WTC11 (cell line): ENCODE measurements at regions not wholly inside any gene's neighbourhood (a gene's known extent, or its start where the extent isn't known, plus 50 kb on each side); places are given as distances from the start of the nearest gene placed in this dataset.

Source experiments
- ATAC-seq: fragments of 200-7000 bp; cut with Tn5 transposase; 2 replicates; pipeline ENCODE4 v1.10.0; 2021; ENCODE audit warnings: mild to moderate bottlenecking, moderate library complexity
- CTCF ChIA-PET: fragments of 300-600 bp; sonication (Branson Sonifier 250); formaldehyde crosslinking; loops from one replicate; lab custom pipeline; 2021; ENCODE audit warnings: antibody characterized with exemption; lab: Charles Lee
- POLR2A ChIA-PET: fragments of 350-600 bp; sonication (Branson Sonifier 250); formaldehyde crosslinking; loops from one replicate; lab custom pipeline; 2021; ENCODE audit warnings: antibody characterized with exemption; lab: Charles Lee
- DNase-seq: peaks from one replicate; pipeline ENCODE4 v3.0.0; 2021; ENCODE audit warnings: low spot score
- H3K27ac Mint-ChIP-seq: 2 replicates; pipeline ENCODE4 v1.8.0; 2021; ENCODE audit warnings: mixed read lengths
- H3K27me3 Mint-ChIP-seq: 2 replicates; pipeline ENCODE4 v1.8.0; 2021; ENCODE audit warnings: low read depth, mild to moderate bottlenecking, moderate library complexity, mixed read lengths
- H3K36me3 Mint-ChIP-seq: 2 replicates; pipeline ENCODE4 v1.8.0; 2021; ENCODE audit warnings: mixed read lengths
- H3K4me1 Mint-ChIP-seq: 2 replicates; pipeline ENCODE4 v1.8.0; 2022; ENCODE audit warnings: mixed read lengths
- H3K4me3 Mint-ChIP-seq: 2 replicates; pipeline ENCODE4 v1.8.0; 2021; ENCODE audit warnings: mild to moderate bottlenecking, moderate library complexity, mixed read lengths
- H3K9me3 Mint-ChIP-seq: 2 replicates; pipeline ENCODE4 v1.8.0; 2021; ENCODE audit warnings: mixed read lengths
- CREB1 ChIP-seq: sonication (generic); formaldehyde crosslinking; IDR thresholded peaks from 2 replicates; pipeline ENCODE4 v1.8.0; 2023; ENCODE audit warnings: mild to moderate bottlenecking, missing genetic modification reagents
- ESRRA ChIP-seq: sonication (generic); formaldehyde crosslinking; IDR thresholded peaks from 2 replicates; pipeline ENCODE4 v1.8.1; 2022; ENCODE audit warnings: mild to moderate bottlenecking, missing genetic modification reagents, borderline replicate concordance
- GABPB1 ChIP-seq: sonication (generic); formaldehyde crosslinking; IDR thresholded peaks from 2 replicates; pipeline ENCODE4 v1.8.1; 2023; ENCODE audit warnings: mild to moderate bottlenecking, missing genetic modification reagents
- HMGXB4 ChIP-seq: sonication (generic); formaldehyde crosslinking; IDR thresholded peaks from 2 replicates; pipeline ENCODE4 v1.8.1; 2023; ENCODE audit warnings: mild to moderate bottlenecking, moderate library complexity, missing genetic modification reagents
- IRF2 ChIP-seq: sonication (generic); formaldehyde crosslinking; IDR thresholded peaks from 2 replicates; pipeline ENCODE4 v1.8.0; 2022; ENCODE audit warnings: low read depth, missing genetic modification reagents, borderline replicate concordance
- JAZF1 ChIP-seq: fragments of 250-450 bp; sonication (Bioruptor Pico); IDR thresholded peaks from 2 replicates; pipeline ENCODE4 v1.9.0; 2021; ENCODE audit warnings: moderate library complexity, mild to moderate bottlenecking, inconsistent platforms
- JUN ChIP-seq: sonication (generic); formaldehyde crosslinking; IDR thresholded peaks from 2 replicates; pipeline ENCODE4 v1.8.0; 2023; ENCODE audit warnings: mild to moderate bottlenecking, missing genetic modification reagents
- MAX ChIP-seq: sonication (generic); formaldehyde crosslinking; IDR thresholded peaks from 2 replicates; pipeline ENCODE4 v1.8.0; 2022; ENCODE audit warnings: mild to moderate bottlenecking, missing genetic modification reagents
- MLX ChIP-seq: sonication (generic); formaldehyde crosslinking; IDR thresholded peaks from 2 replicates; pipeline ENCODE4 v1.8.1; 2023; ENCODE audit warnings: mild to moderate bottlenecking, missing genetic modification reagents, moderate library complexity
- NFE2L1 ChIP-seq: sonication (generic); formaldehyde crosslinking; IDR thresholded peaks from 2 replicates; pipeline ENCODE4 v1.8.1; 2023; ENCODE audit warnings: missing genetic modification reagents
- NR1H2 ChIP-seq: sonication (generic); formaldehyde crosslinking; IDR thresholded peaks from 2 replicates; pipeline ENCODE4 v1.9.0; 2021; ENCODE audit warnings: mild to moderate bottlenecking, moderate library complexity, missing genetic modification reagents
- PRRX2 ChIP-seq: fragments of 250-450 bp; sonication (Bioruptor Pico); IDR thresholded peaks from 2 replicates; pipeline ENCODE4 v1.8.0; 2021; ENCODE audit warnings: mild to moderate bottlenecking
- RORB ChIP-seq: fragments of 250-450 bp; sonication (Bioruptor Pico); IDR thresholded peaks from 2 replicates; pipeline ENCODE4 v1.9.0; 2021; ENCODE audit warnings: mild to moderate bottlenecking
- SOX15 ChIP-seq: fragments of 250-450 bp; sonication (Bioruptor Pico); IDR thresholded peaks from 2 replicates; pipeline ENCODE4 v1.9.0; 2021; ENCODE audit warnings: mild to moderate bottlenecking
- SP1 ChIP-seq: sonication (generic); formaldehyde crosslinking; conservative IDR thresholded peaks from 2 replicates; pipeline ENCODE4 v1.8.1; 2022; ENCODE audit warnings: missing genetic modification reagents
- TCF7 ChIP-seq: sonication (generic); formaldehyde crosslinking; IDR thresholded peaks from 2 replicates; pipeline ENCODE4 v1.8.0; 2022; ENCODE audit warnings: mild to moderate bottlenecking, low read depth, missing genetic modification reagents, moderate library complexity
- TEAD1 ChIP-seq: sonication (generic); formaldehyde crosslinking; IDR thresholded peaks from 2 replicates; pipeline ENCODE4 v1.8.0; 2022; ENCODE audit warnings: mild to moderate bottlenecking, missing genetic modification reagents
- TEAD4 ChIP-seq: sonication (generic); formaldehyde crosslinking; IDR thresholded peaks from 2 replicates; pipeline ENCODE4 v1.8.0; 2022; ENCODE audit warnings: mild to moderate bottlenecking, missing genetic modification reagents
- TF ChIP-seq, protein P1 (sequence below): sonication (generic); formaldehyde crosslinking; IDR thresholded peaks from 2 replicates; pipeline ENCODE4 v1.8.1; 2023; ENCODE audit warnings: mild to moderate bottlenecking, missing genetic modification reagents
- TF ChIP-seq, protein P2 (sequence below): sonication (generic); formaldehyde crosslinking; conservative IDR thresholded peaks from 2 replicates; pipeline ENCODE4 v1.8.1; 2022; ENCODE audit warnings: mild to moderate bottlenecking, missing genetic modification reagents
- TF ChIP-seq, protein P3 (sequence below): sonication (generic); formaldehyde crosslinking; IDR thresholded peaks from 2 replicates; pipeline ENCODE4 v1.8.0; 2022; ENCODE audit warnings: mild to moderate bottlenecking, missing genetic modification reagents

DNA sequence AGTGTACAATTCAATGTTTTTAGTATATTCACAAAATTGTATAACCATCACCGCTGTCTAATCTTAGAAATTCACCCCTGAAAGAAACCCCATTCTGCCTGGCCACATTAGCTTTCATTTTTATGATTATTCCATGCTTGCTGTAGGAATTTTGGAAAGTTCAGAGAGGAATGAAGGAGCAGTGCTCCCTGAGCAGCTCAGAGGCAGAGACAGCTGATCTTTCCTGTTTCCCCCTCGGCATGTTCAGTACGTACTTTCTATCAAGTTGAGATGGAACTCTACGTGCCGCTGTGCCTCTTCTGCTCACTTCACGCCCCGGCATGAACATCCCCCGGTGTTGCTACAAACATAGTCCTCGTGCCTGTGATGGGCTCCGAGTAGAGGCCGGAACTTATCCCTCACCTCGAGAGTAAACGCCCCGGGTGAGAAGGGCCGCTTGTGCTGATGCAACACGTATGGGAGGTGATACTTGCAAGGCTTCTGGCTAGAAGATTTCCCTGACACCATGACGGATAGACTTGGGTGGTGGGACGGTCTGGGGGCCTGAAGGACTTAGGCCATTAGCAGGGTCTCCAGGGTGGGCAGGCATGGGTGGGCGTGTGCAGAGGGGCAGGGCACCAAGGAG is 79.2 kb upstream of the CIBAR2 start:
- ATAC-seq (no peak), DNase-seq (no peak)
- no peaks in the 10 kb centered on the region for H3K27me3 Mint-ChIP-seq
- peaks cover 3% of the 10 kb centered on the region; the same call in 1 of the 2 replicates for H3K36me3 Mint-ChIP-seq
- no peak overlapping the region; the same call in 1 of the 2 replicates for H3K27ac Mint-ChIP-seq
- POLR2A ChIA-PET = no interaction called here
- no peaks in the 10 kb centered on the region for H3K9me3 Mint-ChIP-seq
- TF ChIP-seq SOX15 (CRISPR knock-in tag) = no peak
- no peak for TF ChIP-seq MLX (CRISPR knock-in tag)
- TF ChIP-seq JAZF1 (CRISPR knock-in tag) = no peak
- TF ChIP-seq NR1H2 (CRISPR knock-in tag) = no peak
- TF ChIP-seq NFE2L1 (CRISPR knock-in tag) = no peak
- TF ChIP-seq SP1 (CRISPR knock-in tag) = no peak
- no peak for TF ChIP-seq IRF2 (CRISPR knock-in tag)
- no peak for TF ChIP-seq GABPB1 (CRISPR knock-in tag)
- TF ChIP-seq, protein P1, sequence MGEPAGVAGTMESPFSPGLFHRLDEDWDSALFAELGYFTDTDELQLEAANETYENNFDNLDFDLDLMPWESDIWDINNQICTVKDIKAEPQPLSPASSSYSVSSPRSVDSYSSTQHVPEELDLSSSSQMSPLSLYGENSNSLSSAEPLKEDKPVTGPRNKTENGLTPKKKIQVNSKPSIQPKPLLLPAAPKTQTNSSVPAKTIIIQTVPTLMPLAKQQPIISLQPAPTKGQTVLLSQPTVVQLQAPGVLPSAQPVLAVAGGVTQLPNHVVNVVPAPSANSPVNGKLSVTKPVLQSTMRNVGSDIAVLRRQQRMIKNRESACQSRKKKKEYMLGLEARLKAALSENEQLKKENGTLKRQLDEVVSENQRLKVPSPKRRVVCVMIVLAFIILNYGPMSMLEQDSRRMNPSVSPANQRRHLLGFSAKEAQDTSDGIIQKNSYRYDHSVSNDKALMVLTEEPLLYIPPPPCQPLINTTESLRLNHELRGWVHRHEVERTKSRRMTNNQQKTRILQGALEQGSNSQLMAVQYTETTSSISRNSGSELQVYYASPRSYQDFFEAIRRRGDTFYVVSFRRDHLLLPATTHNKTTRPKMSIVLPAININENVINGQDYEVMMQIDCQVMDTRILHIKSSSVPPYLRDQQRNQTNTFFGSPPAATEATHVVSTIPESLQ (CRISPR knock-in tag) = no peak
- TF ChIP-seq, protein P2, sequence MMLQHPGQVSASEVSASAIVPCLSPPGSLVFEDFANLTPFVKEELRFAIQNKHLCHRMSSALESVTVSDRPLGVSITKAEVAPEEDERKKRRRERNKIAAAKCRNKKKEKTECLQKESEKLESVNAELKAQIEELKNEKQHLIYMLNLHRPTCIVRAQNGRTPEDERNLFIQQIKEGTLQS (CRISPR knock-in tag) = no peak
- no peak for TF ChIP-seq MAX
- TF ChIP-seq, protein P3, sequence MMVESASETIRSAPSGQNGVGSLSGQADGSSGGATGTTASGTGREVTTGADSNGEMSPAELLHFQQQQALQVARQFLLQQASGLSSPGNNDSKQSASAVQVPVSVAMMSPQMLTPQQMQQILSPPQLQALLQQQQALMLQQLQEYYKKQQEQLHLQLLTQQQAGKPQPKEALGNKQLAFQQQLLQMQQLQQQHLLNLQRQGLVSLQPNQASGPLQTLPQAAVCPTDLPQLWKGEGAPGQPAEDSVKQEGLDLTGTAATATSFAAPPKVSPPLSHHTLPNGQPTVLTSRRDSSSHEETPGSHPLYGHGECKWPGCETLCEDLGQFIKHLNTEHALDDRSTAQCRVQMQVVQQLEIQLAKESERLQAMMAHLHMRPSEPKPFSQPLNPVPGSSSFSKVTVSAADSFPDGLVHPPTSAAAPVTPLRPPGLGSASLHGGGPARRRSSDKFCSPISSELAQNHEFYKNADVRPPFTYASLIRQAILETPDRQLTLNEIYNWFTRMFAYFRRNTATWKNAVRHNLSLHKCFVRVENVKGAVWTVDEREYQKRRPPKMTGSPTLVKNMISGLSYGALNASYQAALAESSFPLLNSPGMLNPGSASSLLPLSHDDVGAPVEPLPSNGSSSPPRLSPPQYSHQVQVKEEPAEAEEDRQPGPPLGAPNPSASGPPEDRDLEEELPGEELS (CRISPR knock-in tag) = no peak
- no peak for TF ChIP-seq ESRRA
- no peak for TF ChIP-seq TCF7 (CRISPR knock-in tag)
- TF ChIP-seq TEAD4 = no peak
- TF ChIP-seq JUN = no peak
- TF ChIP-seq PRRX2 = no peak
- TF ChIP-seq TEAD1 = no peak
- peaks cover 14% of the 10 kb centered on the region for H3K4me1 Mint-ChIP-seq
- CTCF ChIA-PET = interaction anchor here (1.8 to 3.1 kb wide), 2 partner anchors 19 to 77 kb away, joined by 6 to 13 read pairs; no protein-coding TSS in a partner anchor
- H3K4me3 Mint-ChIP-seq = no peak overlapping the region

DNA sequence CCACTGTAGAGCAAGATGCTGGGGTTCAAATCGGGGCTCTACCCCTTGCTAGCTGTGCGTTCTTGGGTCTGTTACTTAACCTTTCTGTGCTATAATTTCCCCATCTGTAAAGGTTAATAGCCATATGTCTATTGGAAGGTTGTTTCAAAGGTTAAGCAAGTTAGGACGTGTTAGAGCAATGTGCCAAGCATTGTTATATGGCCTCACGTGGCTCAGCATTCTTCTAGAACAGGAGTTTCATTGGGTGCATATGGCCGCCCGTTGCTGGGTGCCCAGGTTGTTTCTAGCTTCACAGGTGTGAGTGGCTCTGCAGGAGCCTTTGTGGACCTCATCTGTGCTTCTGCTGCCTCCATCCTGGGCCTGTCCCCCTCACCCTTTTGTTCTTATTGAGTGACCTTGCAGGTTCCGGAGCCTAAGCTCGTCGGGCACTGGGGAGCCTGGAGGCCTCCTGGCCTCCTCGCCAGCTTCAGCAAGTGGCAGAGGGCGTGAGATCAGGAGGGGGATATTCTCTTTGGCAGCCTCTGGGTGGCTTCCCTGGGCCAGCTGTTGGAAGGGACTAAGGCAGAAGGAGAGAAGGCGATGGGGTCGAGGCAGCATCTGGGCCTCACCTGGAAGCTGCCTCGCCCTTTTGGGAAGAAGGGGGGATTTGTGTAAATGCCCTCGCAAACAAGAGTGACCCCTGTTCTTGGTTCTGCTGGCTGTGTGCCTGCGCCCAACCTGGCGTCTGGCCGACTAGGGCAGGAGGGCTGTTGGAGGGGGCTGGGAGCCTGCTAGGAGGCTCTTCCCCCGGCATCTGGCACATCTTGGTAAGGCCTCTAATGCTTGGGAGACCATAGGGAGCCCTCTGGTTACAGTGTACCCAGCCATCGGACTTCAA is 80.2 kb upstream of the CIBAR2 start:
- Mint-ChIP-seq H3K4me3 (no peak overlapping the region), H3K9me3 (no peaks in the 10 kb centered on the region), H3K36me3 (peaks cover 3% of the 10 kb centered on the region; the same call in 1 of the 2 replicates), H3K4me1 (peaks cover 14% of the 10 kb centered on the region), H3K27me3 (no peaks in the 10 kb centered on the region), H3K27ac (no peak overlapping the region)
- TF ChIP-seq CREB1 (CRISPR knock-in tag) (no peak), NFE2L1 (CRISPR knock-in tag) (no peak), HMGXB4 (CRISPR knock-in tag) (no peak), RORB (no peak)
- ATAC-seq (no peak), DNase-seq (no peak)
- ChIA-PET CTCF (interaction anchor here (0.5 to 3.1 kb wide), 4 partner anchors 20 to 156 kb away, joined by 3 to 13 read pairs (median 4); no protein-coding TSS in a partner anchor), POLR2A (no interaction called here)
